GM19467 (cell line): ENCODE measurements at regions not wholly inside any gene's neighbourhood (a gene's known extent, or its start where the extent isn't known, plus 50 kb on each side); places are given as distances from the start of the nearest gene placed in this dataset.

ENCODE experiments used
- ATAC-seq: cut with Tn5 transposase; IDR thresholded peaks from one replicate; pipeline ENCODE4 v1.9.1; 2021; ENCODE audit warnings: mild to moderate bottlenecking, moderate library complexity; ENCODE audit not compliant: unreplicated experiment

- ATAC-seq: no peak
Observed at GRCh38 chr2:236671896-236672562, 102.4 kb downstream of the ACKR3 start.

- ATAC-seq: no peak
Observed at GRCh38 chr2:236672606-236673005, 103.0 kb downstream of the ACKR3 start.

- no peak for ATAC-seq
Observed at GRCh38 chr2:236673126-236673822, 103.6 kb downstream of the ACKR3 start.

GRCh38 chr2:236673823-236674185 is 104.2 kb downstream of the ACKR3 start:
- ATAC-seq: no peak

GRCh38 chr2:236674238-236674637 is 104.6 kb downstream of the ACKR3 start:
- no peak for ATAC-seq

GRCh38 chr2:236674646-236675045 is 105.0 kb downstream of the ACKR3 start:
- ATAC-seq: no peak

GRCh38 chr2:236675051-236675450 is 105.4 kb downstream of the ACKR3 start:
- no peak for ATAC-seq

GRCh38 chr2:236675526-236675925 is 105.9 kb downstream of the ACKR3 start:
- no peak for ATAC-seq

- no peak for ATAC-seq
Observed at GRCh38 chr2:236676136-236676873, 106.7 kb downstream of the ACKR3 start.

GRCh38 chr2:236677368-236677767 is 107.7 kb downstream of the ACKR3 start:
- no peak for ATAC-seq

- ATAC-seq: no peak
Observed at GRCh38 chr2:236678307-236678975, 108.8 kb downstream of the ACKR3 start.

GRCh38 chr2:236679884-236680860 is 110.5 kb downstream of the ACKR3 start:
- no peak for ATAC-seq

- no peak for ATAC-seq
Observed at GRCh38 chr2:236682651-236683422, 113.2 kb downstream of the ACKR3 start.

- no peak for ATAC-seq
Observed at GRCh38 chr2:236684504-236685256, 115.1 kb downstream of the ACKR3 start.

- ATAC-seq: no peak
Observed at GRCh38 chr2:236685361-236685760, 115.7 kb downstream of the ACKR3 start.

- ATAC-seq: no peak
Observed at GRCh38 chr2:236685979-236686520, 116.4 kb downstream of the ACKR3 start.

GRCh38 chr2:236686561-236686960 is 116.9 kb downstream of the ACKR3 start:
- no peak for ATAC-seq

- no peak for ATAC-seq
Observed at GRCh38 chr2:236687296-236687965, 117.8 kb downstream of the ACKR3 start.
